GM06990 (cell line): ENCODE measurements at regions not wholly inside any gene's neighbourhood (a gene's known extent, or its start where the extent isn't known, plus 50 kb on each side); places are given as distances from the start of the nearest gene placed in this dataset.

Source experiments
- DNase-seq: peaks from one replicate; pipeline ENCODE4 v3.0.0-alpha.2; 2011; ENCODE audit not compliant: insufficient read length; ENCODE audit errors: extremely low read depth
- H3K27me3 ChIP-seq: replicated peaks from 2 replicates; pipeline ENCODE4 v1.6.0; 2011; ENCODE audit warnings: low read length; ENCODE audit not compliant: control insufficient read depth, insufficient read depth
- H3K36me3 ChIP-seq: 2 replicates; pipeline ENCODE4 v1.5.1; 2011; ENCODE audit warnings: low read length; ENCODE audit not compliant: control insufficient read depth, insufficient read depth
- H3K4me3 ChIP-seq: replicated peaks from 2 replicates; pipeline ENCODE4 v1.5.1; 2011; ENCODE audit warnings: low read depth, mild to moderate bottlenecking, control low read depth, low read length
- CTCF ChIP-seq: IDR thresholded peaks from 2 replicates; pipeline ENCODE4 v1.5.1; 2011; ENCODE audit warnings: low read length, control low read depth, mild to moderate bottlenecking, inconsistent platforms; ENCODE audit not compliant: insufficient read depth, poor library complexity, severe bottlenecking

DNA sequence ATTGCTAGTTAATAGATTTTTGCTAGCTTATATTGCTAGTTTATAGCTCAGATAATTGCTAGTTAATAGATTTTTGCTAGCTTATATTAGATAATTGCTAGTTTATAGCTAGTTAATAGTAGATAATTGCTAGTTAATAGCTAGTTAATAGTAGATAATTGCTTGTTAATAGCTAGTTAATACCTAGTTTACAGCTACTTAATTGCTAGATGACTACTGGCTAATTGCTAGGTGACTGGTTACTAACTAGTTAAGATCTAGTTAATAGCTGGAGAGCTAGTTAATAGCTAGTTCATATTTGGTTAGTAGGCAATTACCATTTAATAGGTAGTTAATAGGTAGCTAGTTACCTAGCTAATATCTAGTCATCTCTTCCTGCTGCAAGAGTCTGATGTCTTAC is 633.8 kb upstream of the CT83 start:
- H3K27me3 ChIP-seq = no peaks in the 10 kb centered on the region
- H3K36me3 ChIP-seq = no peaks in the 10 kb centered on the region
- no peak for DNase-seq
- TF ChIP-seq CTCF = no peak
- H3K4me3 ChIP-seq = no peak overlapping the region

DNA sequence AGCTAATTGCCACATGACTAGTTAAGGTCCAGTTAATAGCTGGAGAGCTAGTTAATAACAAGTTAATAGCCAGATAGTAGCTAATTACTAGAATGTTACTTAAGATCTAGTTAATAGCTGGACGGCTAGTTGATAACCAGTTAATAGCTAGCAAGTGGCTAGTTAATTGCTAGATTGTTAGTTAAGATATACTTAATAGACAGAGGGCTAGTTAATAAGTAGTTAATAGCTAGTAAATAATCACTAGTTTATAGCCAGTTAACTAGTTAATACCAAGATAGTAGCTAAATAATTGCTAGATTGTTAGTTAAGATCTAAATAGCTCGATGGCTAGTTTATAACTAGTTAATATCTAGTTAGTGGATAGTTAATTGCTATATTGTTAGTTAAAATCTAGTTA is 632.6 kb upstream of the CT83 start:
- Histone ChIP-seq H3K36me3 (no peaks in the 10 kb centered on the region), H3K27me3 (no peaks in the 10 kb centered on the region), H3K4me3 (no peak overlapping the region)
- TF ChIP-seq CTCF = no peak
- DNase-seq = no peak

DNA sequence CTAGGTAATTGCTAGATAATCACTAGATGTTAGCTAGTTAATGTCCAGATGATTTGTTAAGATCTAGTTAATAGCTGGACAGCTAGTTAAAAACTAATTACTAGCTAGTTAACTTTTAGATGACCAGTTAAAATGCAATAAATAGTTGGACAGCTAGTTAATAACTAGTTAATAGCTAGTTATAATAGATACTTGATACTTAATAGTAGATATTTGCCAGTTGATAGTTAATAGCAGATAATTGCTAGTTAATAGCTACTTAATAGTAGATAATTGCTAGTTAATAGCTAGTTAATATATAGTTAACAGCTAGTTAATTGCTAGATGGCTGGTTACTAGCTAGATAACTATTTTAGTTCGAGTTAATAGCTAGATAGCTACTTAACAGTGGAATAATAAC is 631.4 kb upstream of the CT83 start:
- DNase-seq = no peak

GRCh38 chrX:117093319-117093718 is 630.5 kb upstream of the CT83 start:
- DNase-seq = no peak

More for the DNA sequence above, 631.4 kb upstream of the CT83 start:
- no peak for TF ChIP-seq CTCF
- no peaks in the 10 kb centered on the region for H3K27me3 ChIP-seq
- H3K4me3 ChIP-seq = no peak overlapping the region
- no peaks in the 10 kb centered on the region for H3K36me3 ChIP-seq

GRCh38 chrX:117092641-117093040 is 629.9 kb upstream of the CT83 start:
- DNase-seq = no peak
- Histone ChIP-seq H3K36me3 (no peaks in the 10 kb centered on the region), H3K27me3 (no peaks in the 10 kb centered on the region), H3K4me3 (no peak overlapping the region)
- no peak for TF ChIP-seq CTCF

More at GRCh38 chrX:117093319-117093718, 630.5 kb upstream of the CT83 start:
- no peak overlapping the region for H3K4me3 ChIP-seq
- H3K27me3 ChIP-seq = no peaks in the 10 kb centered on the region
- TF ChIP-seq CTCF = no peak
- H3K36me3 ChIP-seq = no peaks in the 10 kb centered on the region

DNA sequence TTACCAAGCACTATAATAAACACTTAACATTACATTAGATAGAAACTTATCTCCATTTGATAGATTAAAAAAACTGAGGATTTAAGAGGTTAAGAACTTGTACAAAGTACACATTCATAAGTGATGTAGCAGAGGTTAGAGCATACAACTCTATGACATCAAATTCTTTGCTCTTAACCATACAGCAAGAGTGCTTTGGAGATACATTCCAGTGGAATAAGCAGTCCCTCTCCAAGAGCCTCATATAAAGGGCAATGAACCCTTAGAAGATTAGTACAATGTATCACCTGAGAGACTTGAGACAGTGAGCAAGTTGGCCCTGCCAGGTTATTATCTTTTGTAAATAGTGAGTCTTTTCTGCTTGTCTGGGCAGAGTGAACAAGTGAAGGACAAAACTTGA is 600.4 kb upstream of the CT83 start:
- DNase-seq = no peak
- no peak for TF ChIP-seq CTCF
- Histone ChIP-seq H3K36me3 (no peaks in the 10 kb centered on the region), H3K27me3 (no peaks in the 10 kb centered on the region), H3K4me3 (no peak overlapping the region)
